Activated CD4-positive, alpha-beta T cell treated with anti-CD3 and anti-CD28 coated beads, Interleukin-2, amount 50 U/mL, for 24 hours (primary cell): ENCODE measurements at regions not wholly inside any gene's neighbourhood (a gene's known extent, or its start where the extent isn't known, plus 50 kb on each side); places are given as distances from the start of the nearest gene placed in this dataset.

ENCODE experiments used
- DNase-seq, 2 donors: peaks; one replicate each; pipeline ENCODE4 v3.0.0-alpha.2; 2020; ENCODE audit warnings: low read depth in 1 of 2, low spot score in 1 of 2

DNA sequence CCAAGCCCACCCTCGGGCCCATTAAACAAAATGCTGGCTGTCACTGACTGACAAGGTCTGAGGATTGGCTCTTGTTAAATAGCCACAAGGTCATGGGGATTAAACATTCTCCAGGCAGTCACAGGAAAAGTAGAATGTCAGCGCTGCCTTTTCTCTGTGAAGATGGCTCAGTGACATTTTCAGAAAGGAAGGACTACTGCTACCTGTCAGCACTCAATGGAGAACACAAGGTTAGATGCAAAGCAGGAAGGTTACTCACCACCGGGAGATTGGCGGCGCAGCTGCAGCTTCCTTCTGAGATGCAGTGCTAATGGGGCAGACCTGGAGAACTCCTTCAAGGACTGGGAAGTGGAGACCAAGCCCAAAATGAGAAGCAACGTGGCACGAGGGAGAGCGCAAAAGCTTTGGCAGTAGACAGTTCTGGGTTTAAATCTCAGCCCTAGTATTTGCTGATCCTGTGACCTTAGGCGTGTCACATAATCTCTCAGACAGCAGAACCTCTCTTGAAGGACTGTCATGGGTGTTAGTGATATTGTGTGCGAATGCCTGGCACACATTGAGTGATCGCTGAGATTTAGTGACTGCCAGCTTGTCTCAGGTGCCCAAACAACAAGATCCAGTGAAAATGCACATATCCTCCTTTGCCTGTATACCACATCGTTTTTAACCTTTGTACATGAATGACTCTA, 213.1 kb upstream of the BOD1L1 start:
- DNase-seq, result no peak

DNA sequence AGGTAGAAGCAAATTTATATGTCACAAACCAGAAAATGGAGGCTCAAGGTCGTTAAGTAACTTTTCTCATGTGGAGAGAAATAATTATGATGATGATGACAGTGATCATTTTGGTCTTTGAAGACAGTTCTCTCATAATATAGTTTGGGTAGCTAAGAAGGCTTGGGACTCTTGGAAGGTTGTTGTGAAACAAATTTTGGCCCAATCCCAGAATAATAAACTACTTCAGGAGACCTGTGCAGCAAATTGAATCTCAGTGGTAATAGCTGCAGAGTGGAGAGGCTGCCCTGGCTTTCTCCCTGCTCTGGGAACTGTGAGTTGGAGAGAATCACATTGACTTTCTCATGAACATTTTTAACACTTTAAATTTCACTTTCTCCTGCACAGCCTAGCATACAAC, 217.2 kb upstream of the BOD1L1 start:
- DNase-seq, result no peak

DNA sequence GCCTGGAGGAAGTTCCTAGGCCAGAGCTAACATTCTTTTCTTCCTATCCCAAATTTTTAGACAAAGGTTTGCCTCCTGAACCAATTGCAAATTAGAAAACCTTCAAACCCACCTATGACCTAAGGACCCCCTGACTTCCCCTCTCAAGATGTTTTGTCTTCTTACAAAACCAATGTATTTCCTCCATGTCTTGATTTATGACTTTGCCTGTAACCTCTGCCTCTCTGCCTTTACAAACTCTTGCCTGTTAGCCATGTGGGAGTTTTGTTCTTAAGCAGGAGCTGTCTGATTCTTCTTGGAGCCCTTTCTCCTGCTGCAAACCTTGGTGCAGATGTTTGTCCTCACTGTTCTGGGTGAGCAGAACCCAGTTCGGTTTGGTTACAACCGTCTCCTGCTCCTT, 222.3 kb upstream of the BOD1L1 start:
- no peak for DNase-seq

DNA sequence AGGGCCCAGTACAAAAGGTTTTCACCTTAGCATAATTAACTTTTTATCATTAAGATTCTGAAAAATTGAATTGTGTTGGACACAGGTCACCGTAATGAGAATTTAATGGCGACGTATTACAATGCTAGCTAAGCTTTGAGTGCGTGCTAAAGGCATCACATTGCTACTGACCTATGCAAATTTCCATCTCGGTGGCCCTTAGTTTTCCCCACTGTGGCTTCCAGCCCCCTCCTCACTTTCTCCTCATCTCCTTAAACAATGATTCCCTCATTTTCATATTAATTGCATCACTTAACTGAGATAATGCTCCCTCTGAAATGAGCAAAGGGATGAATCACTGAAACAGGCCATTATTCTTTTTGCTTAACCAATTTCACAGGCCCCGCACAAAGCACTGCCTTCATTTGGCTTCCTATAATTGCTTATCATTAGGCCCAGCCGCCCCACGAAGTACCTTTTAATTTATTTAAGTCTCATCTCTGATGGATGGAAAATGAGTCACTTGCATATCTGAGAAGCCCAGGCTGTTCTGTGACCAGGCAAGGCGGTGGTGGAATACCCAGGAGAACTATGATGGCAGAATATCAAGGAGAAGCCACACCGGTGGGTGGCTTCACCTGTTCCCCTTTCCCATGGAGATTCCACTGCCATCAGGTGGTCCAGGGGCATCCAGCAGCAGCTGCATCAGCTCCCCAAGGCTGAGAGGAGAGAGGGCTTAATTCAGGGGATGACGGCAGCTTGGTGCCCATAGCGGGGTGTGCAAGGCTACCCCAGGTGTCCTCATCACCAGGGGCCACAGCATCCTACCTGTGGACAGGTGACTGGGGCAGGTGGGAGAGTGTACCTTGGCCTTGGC, 223.8 kb upstream of the BOD1L1 start:
- DNase-seq, result no peak

DNA sequence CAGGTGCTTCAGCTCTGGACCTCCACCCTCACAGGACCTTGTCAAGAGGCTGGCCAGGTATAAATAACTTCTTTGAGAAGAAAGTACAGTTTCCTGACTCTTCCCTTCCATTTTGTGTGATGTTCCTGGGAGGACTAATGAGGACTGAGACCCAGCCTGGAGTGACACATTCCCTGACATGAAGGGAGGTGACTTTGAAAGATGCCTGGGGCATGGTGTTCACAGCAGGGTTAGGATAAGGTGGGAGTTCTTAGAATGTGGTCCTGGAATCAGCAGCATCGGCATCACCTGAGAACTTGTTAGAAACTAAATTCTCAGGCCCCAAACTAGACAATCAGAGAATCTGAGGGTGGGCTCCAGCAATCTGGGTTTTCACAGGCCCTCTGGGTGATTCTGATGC, 224.9 kb upstream of the BOD1L1 start:
- DNase-seq, result no peak

DNA sequence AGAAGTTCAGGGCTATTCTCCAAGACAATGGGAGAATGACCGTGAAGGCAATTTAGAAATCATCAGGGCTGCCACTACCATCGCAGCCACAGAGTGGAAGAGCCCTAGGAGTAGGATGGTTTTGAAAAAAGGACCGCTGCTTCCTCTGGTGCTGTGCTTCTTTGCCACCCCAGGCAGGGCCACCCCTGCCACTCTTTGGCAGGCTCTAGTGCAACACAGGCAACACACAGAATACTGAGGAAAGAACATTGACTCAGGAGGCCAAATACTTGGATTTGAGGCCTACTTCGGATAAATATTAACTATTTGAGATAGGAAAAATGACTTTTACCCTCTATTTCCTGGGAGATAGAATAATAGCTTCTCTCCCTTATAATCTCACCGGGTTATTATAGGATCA, 228.9 kb upstream of the BOD1L1 start:
- DNase-seq, result no peak

DNA sequence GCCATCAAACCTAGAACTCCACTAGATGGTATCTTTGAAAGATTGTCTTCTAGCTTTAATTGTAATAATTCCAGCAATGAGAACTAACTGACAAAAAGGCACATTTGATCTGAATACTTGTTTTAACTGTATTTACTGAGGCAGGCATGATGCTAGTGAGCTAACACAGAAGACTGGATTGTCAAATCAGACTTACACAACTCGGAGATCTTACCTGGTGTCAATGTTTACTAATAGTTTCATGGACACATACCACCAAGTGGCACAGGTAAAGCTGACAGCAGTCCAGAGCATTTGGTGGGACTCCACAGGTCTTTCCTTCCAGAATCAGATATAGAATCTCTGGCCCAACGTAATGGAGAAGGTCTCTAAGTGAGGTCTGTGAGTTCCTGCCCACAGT, 229.9 kb upstream of the BOD1L1 start:
- no peak for DNase-seq

DNA sequence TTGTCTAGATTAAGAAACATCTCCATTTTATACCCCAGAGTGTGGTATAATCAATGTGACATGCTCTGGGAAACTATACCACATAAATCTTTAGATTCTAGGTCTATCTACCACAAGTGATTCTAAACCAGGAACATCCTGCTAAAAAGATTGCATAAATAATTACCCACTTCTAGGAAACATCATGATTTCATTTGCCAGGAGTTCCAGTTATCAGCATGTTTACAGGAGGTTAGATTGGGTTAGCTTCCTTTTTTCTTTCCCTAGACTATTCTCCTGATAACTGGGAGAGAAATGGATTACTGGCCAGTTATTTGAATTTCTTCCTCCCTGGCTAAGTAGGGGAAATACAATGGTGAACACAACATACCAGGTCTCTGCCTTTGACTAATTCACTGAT, 230.3 kb upstream of the BOD1L1 start:
- DNase-seq, result no peak

DNA sequence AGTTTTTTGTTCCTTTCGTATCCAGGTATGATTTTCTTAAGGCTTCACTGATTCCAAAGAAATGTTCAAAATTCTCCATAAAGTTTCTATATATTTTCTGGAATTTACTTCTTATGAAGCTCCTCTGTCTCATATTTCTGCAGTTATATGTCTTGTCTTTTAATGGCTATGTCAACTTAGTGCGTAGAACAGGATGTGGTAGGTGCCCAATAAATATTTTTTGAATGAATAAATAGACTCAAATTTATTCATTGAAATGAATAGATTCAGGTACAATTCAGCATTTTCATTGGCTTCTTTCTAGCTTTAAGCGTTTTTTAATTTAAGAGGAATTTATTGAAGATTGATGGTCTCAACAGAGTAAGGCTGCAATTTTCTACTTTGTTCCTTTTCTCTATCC, 231.9 kb upstream of the BOD1L1 start:
- no peak for DNase-seq

DNA sequence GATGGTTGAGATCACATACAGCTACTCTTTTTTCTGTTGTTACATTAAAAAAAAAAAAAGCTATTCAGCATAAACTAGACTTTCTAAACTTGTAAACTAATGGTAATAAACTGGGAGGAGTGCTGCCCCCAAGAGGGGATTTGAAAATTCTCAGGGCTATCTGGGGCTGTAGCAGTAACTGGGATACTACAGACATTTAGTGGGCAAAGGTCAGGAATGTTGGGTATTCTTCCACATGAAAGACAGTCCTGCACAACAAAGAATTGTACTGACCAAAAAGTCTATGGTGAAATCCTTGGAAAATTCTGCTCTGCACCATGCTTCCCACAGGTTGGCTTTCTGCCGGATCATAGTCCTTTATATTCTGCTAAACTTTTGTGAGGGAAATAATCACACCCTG, 232.6 kb upstream of the BOD1L1 start:
- no peak for DNase-seq

DNA sequence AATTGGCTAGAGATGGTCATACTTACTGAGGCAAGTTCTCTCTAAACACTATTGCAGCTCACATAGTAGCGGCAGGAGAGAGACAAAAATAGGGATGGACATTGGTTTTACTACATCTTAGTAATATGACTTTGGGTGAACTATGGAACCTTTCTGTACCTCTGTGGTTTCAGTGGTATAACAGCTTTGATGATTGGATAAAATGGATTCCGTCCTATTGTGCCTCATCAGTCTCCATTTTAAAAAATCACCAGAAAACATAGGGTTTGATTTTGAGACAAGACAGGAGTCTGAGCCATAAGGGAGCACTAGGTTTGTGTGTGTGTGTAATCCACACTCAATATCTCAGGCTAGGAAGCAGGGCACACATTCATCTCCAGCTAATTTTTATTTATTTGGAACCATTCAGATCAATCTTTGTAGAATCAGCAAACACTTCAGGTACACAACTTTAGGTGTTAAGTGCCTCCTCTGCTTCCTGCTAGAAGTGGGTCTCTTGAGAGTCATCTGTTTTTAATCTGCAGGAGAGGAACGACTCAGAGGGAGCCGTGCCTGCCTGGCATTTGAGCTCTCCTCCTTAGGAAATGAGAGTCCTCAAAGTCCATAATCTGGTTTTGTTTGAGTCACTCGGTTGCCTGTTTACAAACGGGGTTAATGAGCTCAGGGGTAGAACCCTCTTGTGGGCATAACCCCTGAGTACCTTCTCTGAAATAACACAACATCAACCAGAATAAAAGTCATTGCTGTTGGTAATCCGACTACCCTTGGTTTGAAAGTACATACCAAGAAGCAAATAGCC, 238.5 kb upstream of the BOD1L1 start:
- DNase-seq, result no peak

DNA sequence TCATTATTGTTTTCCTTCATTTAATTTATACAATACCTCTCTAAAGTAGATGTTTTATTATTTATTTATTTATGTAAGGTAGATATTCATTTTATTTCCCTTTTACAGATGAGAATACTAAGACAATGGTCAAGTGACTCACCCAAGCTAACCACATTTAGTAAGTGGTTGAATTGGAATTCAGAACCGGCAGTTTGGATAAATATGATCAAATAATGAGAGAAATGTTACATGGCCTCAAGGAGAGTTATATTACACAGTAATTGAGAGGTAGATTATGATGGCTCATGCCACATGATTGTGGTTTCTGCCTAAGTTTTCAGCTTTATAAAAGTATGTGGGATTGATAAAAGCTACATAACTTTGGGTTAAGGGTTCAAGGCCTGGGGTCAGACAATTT, 239.4 kb upstream of the BOD1L1 start:
- no peak for DNase-seq

DNA sequence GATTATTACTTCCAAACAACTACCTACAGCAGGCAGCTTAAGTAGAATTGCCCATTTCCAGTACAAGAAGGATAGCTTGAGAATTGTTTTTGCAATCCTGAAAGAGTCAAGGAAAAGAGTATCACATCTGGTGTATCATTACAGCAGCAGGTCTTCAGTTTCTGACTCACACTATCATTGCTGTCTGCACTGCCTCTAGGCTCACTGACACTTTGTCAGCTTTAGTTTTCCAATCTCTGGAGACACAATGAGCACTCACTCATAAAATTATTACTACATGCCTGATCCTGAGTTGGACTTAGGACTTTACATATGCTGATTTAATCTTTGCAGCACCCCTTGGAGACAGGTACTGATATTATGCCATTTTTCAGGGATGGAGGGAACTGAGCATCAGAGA, 244.6 kb upstream of the BOD1L1 start:
- DNase-seq, result no peak

DNA sequence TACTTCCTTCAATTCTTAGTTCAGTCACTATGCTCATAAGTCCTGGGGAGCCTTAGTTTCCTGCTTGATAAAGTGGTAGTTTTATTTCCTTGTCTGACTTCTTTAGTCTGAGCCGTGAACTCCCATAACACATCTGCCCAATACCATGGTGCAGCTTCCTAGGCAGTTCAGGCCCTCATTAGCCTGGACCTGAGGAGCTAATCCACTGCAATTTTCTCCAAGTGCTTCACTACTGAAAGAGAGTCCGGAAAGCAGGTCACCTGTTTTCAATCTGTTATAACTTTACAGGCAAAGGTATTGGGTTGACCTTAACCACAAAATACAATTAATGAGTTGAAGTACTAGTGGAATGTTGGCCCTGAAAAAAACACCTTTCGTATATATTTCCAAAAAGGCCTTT, 245.4 kb upstream of the BOD1L1 start:
- DNase-seq, result no peak

DNA sequence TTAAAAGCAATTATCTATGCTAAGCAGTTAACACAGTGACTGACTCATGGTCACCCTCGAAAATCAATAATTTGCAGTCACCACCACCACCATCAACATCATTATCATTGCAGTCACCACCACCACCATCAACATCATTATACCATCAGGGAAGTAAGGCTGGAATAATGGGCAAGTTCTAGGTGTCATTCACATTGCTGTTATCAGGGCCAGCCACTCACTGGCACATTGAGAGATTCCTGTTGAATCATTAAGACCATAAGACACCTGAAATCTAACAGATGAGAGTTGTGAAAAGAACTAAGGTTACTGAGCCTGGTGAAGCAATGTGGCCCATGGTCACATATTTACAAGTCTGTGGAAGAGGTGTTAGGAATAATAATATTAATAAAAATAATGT, 247.7 kb upstream of the BOD1L1 start:
- DNase-seq, result no peak

DNA sequence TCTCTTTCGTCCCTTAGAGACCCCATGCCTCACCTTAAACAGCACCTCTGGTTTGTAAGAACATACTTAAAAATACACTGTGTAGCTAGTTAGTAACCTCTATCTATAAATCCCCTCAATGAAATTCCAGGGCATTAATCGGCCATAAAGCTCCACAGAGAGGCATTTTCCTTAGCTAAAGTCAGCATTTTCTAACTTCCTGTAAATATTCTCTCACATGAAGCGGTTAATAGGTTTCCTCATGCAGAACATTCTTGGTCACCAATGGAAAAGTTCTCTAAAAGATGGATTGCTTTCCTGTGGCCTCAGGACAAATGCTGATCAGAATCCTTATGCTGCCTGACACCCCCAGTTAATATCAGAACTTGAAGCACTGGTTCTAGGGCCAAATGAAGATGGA, 248.6 kb upstream of the BOD1L1 start:
- DNase-seq, result no peak

DNA sequence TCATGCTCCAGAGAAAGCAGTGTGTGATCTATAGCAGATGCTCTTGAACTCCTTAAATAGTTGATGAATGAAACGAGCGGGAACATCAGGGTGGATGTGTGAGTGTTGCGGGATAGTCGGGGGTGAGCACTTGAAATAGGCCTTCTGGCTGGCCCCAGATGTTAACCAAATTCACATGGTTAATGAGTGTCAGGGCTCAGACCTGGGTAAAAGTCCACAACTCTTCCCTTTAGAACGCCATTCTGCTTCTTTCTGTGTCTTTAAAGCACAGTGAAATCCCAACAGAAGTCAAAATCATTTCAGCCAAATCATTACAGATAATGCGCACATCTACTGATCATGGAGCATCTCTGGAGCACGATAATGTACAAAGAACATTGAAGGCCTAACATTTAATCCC, 249.4 kb upstream of the BOD1L1 start:
- no peak for DNase-seq

DNA sequence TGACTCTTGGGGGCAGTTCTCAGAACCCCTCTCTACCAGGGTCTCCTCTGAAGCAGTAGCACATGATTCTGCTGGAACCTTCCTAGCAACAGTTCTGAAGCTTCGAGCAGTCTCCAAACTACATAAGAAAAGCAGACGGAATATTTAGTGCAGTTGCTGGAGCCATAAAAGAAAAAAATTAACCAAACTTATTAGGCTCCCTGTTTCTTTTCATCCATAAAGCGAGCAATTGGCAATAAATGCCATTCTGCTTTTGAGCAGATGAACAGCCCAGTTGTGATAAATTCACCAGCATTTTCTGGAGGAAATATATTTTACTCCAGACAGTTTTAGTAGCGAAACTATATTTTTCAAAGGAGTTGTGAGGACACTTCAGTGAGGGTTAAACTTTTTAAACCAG, 250.1 kb upstream of the BOD1L1 start:
- DNase-seq, result no peak

DNA sequence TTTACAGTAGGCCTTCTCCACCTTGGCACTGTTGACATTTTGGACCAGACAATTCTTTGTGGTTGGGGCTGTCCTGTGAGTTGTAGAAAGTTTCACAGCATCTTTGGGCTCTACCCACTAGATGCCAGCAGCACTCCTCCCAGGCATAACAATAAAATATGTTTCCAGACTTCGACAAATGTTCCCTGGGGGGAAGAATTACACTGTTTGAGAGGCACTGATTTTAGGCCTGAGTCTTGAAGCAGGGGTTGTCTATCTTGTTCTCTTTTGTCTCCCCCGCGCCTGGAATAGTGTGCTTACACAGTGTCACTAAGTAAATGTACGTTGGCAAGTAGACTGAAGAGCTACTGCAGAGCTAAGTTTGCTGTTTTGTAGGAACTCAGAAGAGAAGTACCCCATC, 254.4 kb upstream of the BOD1L1 start:
- DNase-seq, result no peak

DNA sequence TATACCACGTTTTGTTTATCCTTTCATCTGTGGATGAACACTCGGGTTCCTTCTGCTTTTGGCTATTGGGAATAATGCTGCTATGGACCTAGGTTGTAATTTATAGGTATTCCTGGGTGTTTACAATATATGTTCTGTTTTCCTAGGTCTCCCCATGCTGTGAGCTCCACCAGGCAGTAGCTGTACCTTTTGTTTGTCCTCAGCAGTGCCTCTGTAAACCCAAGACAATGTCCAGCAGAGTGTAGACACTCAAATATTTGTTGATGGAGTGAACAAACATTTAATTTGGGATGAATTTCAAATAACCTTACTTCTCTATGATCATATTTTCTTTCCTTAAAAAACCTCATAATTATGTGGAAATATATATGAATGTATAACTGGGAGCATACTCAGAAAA, 259.5 kb upstream of the BOD1L1 start:
- no peak for DNase-seq

DNA sequence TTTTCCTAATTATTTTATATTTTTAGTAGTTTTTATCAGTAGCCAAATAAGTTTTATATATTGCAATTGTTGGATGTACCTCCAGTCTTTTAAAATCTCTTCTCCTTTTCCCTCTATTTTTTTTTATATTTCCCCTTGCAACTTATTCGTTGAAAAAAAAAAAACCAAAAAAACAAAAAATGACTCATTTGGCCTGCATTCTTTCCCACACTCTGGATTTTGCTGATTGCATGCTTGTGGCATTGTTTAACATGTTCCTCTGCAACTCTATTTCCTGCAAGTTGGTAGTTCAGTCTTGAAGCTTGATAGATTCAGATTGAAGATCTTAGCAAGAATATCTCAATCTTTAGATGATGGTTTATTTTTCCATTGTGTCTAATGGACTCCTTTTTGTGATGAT, 260.6 kb upstream of the BOD1L1 start:
- no peak for DNase-seq

DNA sequence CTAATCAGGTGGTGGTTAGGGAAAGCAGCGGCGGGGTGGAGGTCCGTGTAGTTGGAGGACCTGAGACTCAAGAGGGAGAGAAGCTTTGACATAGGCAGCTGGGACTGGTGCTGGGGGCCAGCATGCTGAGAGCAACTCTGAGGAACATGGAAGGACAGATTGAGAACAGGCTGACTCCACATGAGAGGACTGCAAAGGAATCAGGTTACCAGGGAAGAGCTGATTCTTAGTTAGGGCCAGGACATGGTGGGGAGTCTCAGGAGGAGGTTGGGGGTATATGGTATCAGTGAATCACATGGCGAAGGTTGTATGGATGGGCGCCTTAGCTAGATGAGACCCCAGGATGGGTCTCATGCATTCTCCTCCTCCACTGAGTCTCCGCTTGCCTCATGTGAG, 264.0 kb upstream of the BOD1L1 start:
- DNase-seq, result no peak
